ENCODE measurements at regions not wholly inside any gene's neighbourhood (a gene's known extent, or its start where the extent isn't known, plus 50 kb on each side); places are given as distances from the start of the nearest gene placed in this dataset.
"Not testable (repeated sequence)": the region's sequence is repeated elsewhere in the genome, so short reads cannot be mapped to it uniquely, and the experiment has no call there.

DNA sequence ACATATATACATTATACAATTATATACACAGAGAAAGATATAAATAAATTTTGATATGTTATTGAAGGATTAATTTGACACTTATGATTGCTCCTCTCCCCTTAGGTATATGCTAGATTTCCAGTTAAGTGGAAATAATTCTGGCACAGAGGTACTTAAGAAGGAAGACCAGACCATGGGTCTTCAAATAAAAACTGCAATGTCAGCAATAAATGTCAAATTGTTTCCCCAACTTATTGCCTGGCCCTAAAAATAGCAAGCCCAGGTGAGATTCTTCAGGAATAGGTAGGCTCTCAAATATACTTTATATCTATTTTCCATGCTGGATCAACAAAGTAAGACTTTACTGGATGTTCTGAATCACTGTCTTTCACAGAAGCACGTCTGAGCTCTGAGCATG, 551.3 kb upstream of the STEAP1 start:
- intact Hi-C loops (cut with DNase I; ENCODE audit: low total_unique reads), result no loop called here
- Histone ChIP-seq H3K4me1 (no peaks in the 10 kb centered on the region), H3K9me3 (peaks cover 0 to 20% of the 10 kb centered on the region in 2 donors), H3K4me3 (no peak overlapping the region), H3K36me3 (no peaks in the 10 kb centered on the region), H3K27me3 (no peaks in the 10 kb centered on the region), H3K27ac (no peak overlapping the region)
- TF ChIP-seq POLR2AphosphoS5 (IDR thresholded peaks at IDR 0.05) (no peak), POLR2A (IDR thresholded peaks at IDR 0.05) (no peak)
- TF ChIP-seq, protein P1, sequence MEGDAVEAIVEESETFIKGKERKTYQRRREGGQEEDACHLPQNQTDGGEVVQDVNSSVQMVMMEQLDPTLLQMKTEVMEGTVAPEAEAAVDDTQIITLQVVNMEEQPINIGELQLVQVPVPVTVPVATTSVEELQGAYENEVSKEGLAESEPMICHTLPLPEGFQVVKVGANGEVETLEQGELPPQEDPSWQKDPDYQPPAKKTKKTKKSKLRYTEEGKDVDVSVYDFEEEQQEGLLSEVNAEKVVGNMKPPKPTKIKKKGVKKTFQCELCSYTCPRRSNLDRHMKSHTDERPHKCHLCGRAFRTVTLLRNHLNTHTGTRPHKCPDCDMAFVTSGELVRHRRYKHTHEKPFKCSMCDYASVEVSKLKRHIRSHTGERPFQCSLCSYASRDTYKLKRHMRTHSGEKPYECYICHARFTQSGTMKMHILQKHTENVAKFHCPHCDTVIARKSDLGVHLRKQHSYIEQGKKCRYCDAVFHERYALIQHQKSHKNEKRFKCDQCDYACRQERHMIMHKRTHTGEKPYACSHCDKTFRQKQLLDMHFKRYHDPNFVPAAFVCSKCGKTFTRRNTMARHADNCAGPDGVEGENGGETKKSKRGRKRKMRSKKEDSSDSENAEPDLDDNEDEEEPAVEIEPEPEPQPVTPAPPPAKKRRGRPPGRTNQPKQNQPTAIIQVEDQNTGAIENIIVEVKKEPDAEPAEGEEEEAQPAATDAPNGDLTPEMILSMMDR (IDR thresholded peaks at IDR 0.05), result no peak
- no peak for DNase-seq (ENCODE audit: low spot score in 2 of 2)

DNA sequence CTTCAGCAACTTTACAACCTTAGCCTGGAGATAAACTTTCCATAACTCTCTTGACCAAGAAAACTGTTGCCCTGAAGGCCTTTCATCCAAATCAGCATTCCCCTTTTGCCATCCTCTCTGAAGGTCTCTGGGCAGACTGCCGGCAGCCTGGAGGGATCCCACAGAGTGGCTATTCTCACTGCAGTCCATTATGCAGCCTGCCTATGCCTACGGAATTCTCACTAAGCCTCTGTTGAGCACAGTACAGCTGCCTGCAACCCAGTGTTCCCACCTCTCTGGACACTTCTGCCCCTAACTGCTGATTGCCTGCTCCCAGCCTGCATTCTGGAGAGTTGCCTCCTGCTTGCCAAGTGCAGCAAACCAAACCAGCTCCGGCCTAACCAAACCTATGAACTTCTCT, 548.9 kb upstream of the STEAP1 start:
- H3K36me3 ChIP-seq, result no peaks in the 10 kb centered on the region
- H3K27me3 ChIP-seq, result no peaks in the 10 kb centered on the region
- H3K4me3 ChIP-seq, result no peak overlapping the region
- no peak for TF ChIP-seq POLR2AphosphoS5 (IDR thresholded peaks at IDR 0.05)
- no peak for TF ChIP-seq POLR2A (IDR thresholded peaks at IDR 0.05)
- TF ChIP-seq, protein P1 (IDR thresholded peaks at IDR 0.05), result no peak
- no peaks in the 10 kb centered on the region for H3K4me1 ChIP-seq
- intact Hi-C loops (cut with DNase I; ENCODE audit: low total_unique reads), result no loop called here
- H3K27ac ChIP-seq, result no peak overlapping the region
- peaks cover 0 to 12% of the 10 kb centered on the region in 2 donors for H3K9me3 ChIP-seq
- DNase-seq (ENCODE audit: low spot score in 2 of 2), result no peak

DNA sequence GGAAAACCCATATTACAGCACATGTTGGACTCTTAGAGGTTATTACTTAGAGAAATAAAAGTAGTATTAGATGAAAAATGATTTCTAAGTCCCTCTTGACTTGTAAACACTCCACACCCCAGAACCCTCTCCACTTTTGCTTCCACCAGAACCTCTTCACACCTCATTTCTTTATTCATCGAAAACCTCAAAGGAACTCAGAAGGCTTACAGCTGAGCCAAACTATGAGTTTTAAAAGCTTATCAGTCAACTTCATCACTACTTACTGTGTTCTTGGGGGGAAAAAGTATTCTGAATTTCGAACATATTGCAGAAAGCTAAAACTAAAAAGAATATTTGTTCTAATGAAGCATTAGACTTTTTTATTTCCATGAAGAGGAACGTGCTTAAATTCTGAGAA, 547.8 kb upstream of the STEAP1 start:
- H3K9me3 ChIP-seq, result peaks cover 0 to 2% of the 10 kb centered on the region in 2 donors
- intact Hi-C loops (cut with DNase I; ENCODE audit: low total_unique reads), result no loop called here
- no peaks in the 10 kb centered on the region for H3K4me1 ChIP-seq
- TF ChIP-seq POLR2AphosphoS5 (IDR thresholded peaks at IDR 0.05), result no peak
- TF ChIP-seq POLR2A (IDR thresholded peaks at IDR 0.05), result no peak
- no peak for DNase-seq (ENCODE audit: low spot score in 2 of 2)
- no peaks in the 10 kb centered on the region for H3K27me3 ChIP-seq
- no peak overlapping the region for H3K4me3 ChIP-seq
- H3K27ac ChIP-seq, result no peak overlapping the region
- H3K36me3 ChIP-seq, result no peaks in the 10 kb centered on the region

DNA sequence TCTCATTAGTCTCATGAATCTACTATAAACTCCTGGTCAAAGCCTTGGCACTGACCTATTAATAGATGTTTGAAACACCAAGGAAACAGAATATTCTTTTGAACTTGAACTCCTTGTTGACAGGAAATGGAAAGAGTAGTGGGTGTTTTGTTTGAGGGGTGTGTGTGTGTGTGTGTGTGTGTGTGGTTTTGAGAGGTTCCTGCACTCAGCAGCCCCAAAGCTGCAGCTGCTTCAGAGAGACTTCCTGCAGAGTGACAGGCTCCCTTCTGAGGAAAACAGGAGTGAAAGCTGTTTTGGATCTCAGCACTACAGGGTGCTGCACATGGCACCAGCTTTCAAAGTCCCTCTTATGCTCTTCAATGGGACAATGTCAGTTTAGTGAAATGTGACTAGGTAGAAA, 546.5 kb upstream of the STEAP1 start:
- Histone ChIP-seq H3K36me3 (no peaks in the 10 kb centered on the region), H3K4me1 (no peaks in the 10 kb centered on the region), H3K27ac (no peak overlapping the region), H3K4me3 (no peak overlapping the region), H3K27me3 (no peaks in the 10 kb centered on the region), H3K9me3 (no peaks in the 10 kb centered on the region)
- intact Hi-C loops (cut with DNase I; ENCODE audit: low total_unique reads), result no loop called here
- no peak for DNase-seq (ENCODE audit: low spot score in 2 of 2)
- TF ChIP-seq POLR2A (IDR thresholded peaks at IDR 0.05) (no peak), POLR2AphosphoS5 (IDR thresholded peaks at IDR 0.05) (no peak)
- TF ChIP-seq, protein P1 (IDR thresholded peaks at IDR 0.05), result no peak

DNA sequence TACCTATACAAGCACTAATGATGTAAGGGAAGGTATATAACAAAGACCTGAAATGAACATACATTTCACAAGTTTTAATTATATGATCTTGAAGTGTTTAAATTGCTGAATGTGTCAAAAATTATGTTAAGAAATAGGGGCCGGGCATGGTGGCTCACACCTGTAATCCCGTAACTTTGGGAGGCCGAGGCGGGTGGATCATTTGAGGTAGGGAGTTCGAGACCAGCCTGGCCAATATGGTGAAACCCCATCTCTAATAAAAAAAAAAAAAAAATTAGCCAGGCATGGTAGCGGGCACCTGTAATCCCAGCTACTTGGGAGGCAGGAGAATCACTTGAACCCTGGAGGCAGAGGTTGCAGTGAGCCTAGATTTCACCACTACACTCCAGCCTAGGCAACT, 537.4 kb upstream of the STEAP1 start:
- DNase-seq (ENCODE audit: low spot score in 2 of 2); H3K4me3 ChIP-seq; intact Hi-C loops (cut with DNase I; ENCODE audit: low total_unique reads); H3K27me3 ChIP-seq; H3K27ac ChIP-seq; H3K9me3 ChIP-seq; H3K36me3 ChIP-seq; H3K4me1 ChIP-seq: not testable (repeated sequence)

DNA sequence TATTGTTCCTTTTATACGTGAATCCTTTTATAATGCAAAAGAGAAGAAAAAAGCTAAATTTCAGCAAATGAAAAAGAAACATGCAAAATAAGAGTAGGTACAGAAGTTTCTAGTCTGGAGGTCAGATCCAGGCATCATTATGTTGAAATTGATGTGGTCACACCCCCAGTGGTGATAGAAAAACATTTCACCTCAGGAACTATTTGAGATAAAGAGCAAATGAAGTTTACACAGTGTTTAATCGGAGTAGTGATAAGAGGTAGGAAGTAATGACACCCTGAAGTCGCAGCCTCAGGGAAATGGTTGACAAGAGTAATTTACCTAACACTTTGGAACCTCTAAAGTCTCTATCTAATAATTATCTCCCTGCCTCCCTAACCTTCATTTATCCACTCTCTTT, 536.0 kb upstream of the STEAP1 start:
- H3K9me3 ChIP-seq, result no peaks in the 10 kb centered on the region
- no peak overlapping the region for H3K4me3 ChIP-seq
- intact Hi-C loops (cut with DNase I; ENCODE audit: low total_unique reads), result no loop called here
- no peak for DNase-seq (ENCODE audit: low spot score in 2 of 2)
- no peaks in the 10 kb centered on the region for H3K27me3 ChIP-seq
- TF ChIP-seq, protein P1 (IDR thresholded peaks at IDR 0.05), result no peak
- TF ChIP-seq POLR2A (IDR thresholded peaks at IDR 0.05), result no peak
- TF ChIP-seq POLR2AphosphoS5 (IDR thresholded peaks at IDR 0.05), result no peak
- no peak overlapping the region for H3K27ac ChIP-seq
- H3K36me3 ChIP-seq, result no peaks in the 10 kb centered on the region
- H3K4me1 ChIP-seq, result no peaks in the 10 kb centered on the region

Data from breast epithelium (tissue), 4 donors.